ENCODE measurements at regions not wholly inside any gene's neighbourhood (a gene's known extent, or its start where the extent isn't known, plus 50 kb on each side); places are given as distances from the start of the nearest gene placed in this dataset.

DNA sequence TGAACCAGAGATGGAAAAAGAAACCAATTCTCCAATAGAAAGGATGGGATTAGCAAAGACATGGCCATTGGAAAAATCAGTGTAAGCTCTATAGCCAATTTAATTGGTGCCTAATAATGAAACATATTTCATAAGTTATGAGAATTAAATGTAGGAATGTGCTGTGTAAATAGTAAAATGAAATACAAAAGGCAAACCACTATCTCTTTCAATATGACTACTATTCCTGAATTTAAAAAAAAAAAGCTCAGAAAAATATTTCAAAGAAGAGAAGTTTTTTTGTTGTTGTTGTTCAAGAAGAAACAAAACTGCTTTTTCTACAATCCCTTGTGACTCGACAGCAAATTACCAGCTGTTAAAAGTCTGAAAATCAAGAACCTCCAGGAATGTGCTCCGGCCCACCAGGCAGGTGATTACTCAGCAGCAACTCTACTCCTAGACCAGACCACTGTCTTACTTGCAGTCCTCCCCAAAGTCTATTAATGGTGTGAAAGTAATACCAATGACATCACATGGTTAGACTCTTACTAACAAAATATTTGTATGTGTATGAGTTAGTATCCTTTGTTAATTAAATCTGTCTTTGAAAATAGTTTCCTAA is 362.4 kb downstream of the KCTD12 start:
- DNase-seq = no peak

DNA sequence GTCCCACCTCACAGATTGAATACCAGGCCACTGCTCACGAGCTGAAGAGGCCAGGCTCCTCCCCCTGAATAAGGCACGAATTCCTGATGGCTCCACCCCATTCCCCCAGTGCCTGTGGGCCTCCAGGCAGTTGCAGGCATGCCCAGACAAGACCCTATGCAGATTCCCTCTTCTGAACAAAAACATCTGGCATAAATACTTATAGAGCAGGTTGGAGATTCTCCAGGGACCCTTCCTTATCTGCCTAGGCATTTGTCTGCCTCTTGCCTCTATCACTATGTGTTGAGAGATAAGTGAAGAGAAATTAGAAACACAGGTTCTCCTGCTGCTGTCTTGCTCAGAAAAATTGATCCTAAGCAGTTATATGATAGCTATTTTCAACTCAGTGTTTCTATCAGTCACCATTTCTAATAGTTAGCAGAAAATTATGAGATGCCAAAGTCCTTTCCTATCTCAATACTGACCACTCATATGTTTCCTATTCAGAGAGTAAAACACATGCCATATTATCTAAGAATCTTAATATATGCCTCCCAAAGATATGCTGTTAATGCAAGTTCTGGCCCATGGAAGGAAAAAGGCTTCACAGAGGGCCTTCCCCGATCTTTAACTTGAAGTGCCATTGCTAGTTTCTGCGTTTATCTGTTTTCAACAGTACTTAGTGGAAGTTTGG is 364.0 kb downstream of the KCTD12 start:
- DNase-seq = no peak

DNA sequence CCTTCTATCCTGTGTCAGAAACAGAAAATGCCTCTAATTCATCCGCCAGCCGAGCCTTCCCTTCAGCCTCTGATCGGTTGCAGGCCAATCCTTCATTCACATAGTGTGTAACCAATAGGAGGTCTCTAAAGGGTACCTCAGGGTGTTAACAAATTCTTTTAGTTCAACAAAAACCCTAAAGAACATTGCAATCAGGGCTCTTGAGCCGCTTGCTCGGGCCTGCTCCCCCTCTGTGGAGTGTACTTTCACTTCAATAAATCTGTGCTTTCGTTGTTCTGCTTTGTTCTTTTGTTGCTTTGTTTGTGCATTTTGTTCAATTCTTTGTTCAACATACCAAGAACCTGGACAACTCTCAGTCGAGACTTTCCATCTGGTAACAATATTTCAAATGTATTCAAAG is 366.5 kb downstream of the KCTD12 start:
- no peak for DNase-seq

DNA sequence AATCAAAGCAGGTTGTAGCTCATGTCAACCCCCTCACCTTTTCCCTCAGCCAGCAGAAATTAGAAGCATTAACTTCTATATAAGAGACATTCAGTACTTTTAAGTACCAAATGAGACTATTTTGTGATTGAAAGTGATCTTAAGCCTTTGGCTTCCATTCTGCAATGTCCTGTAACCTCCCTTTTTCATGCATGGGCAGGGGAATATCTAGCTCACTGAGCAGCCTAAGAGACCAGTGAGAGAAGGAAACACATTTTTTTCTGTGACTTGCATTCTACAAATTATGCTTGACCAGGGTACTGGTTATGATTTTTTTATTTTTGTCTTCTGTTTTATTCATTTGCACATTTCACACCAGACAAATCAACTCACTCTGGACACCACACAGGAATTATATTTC is 369.6 kb downstream of the KCTD12 start:
- DNase-seq = no peak

DNA sequence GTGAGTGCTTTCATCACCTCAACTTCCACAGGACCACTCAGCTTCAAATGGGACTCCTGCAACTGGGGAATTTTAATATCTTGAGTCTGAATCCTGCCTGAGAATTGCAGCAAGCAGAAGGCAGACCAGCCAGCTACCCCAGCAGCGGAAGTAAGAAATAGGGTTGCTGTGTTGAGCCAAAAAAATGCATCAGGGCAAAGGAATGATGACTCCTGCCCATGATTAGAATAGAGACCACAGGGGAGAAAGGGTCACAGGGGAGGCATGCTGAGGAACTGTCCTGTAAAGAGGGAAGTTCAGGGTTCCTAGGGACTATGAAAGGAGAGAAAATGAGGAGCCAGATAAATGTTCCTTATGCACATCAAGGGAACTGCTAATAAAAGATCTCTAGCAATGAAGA is 370.2 kb downstream of the KCTD12 start:
- no peak for DNase-seq

DNA sequence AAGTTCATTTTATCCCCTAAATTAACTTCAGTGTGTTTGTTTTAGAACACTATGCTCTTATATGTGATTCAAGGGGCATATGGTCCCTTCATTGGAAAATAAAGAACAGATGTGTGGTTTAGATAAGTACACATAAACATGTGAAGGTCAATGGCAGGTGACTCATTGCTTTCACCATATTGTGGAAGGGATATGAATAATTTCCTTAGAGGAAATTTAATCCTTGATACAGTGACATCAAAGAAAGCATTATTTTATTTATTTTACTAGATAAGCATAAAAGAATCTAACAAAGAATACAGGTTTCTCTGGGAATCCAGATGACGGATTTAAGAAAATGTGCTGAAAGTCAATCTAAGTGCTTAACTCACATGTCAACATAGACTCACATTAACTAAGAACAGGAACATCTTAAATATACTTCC is 373.5 kb downstream of the KCTD12 start:
- no peak for DNase-seq

DNA sequence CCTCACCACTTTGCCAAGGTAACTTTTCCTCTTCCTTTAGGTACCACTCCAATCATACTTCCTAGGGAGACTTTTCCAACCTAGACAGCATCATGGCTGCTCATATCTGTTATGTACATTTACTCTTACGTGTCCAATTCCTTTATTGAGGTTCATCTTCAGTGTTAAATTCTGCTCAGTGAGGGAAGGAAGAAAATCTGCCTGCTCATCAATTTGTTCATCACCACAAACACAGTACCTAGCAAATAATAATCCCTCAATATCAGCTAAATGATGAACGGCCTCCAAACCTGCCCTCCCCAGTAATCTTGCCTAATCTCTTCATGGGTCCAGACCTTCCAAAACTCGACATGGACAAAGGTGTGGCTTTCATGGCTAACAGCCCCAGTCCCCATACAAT is 380.8 kb downstream of the KCTD12 start:
- no peak for DNase-seq

DNA sequence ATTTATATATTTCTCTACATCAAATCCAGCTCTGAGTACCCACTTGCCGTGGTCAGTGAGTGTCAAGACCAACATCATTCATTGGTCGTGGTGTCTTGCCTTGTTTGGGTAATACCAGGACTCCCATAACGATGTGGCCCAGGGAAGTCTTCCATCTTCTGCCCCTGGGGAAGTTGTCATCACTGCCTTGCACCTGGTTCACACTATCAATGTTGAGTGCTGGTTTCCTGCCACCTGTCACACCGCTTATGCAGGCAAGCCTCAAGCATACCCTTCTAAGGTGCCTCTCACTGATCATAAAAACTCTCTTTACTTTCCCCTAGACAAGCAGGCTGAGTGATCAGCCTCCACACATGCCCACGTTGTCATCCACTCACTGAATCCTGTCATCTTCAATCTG is 382.4 kb downstream of the KCTD12 start:
- peak in 2 of 56 donors; percentile 5 for DNase-seq

DNA sequence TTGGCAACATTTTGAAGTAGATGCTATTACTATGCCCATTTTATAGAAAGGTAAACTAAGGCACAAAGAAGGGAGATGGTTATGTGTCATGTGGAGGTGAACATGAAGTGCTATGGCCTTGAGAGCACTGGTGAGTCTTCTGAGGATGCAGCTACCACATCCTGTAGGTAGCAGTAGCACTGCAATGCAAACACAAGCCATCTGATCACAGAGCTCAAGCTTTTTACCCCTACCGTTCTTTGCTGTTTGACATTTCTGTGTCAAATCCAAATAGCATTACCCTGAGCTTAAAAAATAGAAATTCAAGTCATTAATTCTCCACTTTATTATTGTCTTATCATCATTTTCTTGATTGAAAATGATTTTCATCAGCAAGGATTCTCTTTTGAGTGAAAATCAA is 382.9 kb downstream of the KCTD12 start:
- no peak for DNase-seq

DNA sequence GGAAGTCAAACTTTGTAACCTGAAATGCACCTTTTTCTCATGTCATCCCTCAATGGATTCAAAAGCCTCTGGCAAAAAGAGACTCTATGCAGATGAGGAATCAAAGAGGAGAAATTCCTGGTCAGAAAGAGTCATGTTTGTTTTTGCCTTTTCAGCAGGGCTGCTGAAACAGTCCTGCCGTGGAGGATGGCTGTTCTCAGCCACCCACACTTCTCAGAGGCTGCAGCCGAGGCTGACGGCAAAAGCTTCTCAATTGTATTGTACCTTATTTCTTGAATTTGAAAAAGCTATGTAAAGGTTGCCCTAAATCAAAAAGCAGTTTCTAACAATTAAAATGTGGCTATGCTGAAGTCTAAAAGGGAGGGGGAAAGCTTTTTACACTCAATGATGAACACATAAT is 385.3 kb downstream of the KCTD12 start:
- peak in 2 of 56 donors; percentile 0 to 2 for DNase-seq

DNA sequence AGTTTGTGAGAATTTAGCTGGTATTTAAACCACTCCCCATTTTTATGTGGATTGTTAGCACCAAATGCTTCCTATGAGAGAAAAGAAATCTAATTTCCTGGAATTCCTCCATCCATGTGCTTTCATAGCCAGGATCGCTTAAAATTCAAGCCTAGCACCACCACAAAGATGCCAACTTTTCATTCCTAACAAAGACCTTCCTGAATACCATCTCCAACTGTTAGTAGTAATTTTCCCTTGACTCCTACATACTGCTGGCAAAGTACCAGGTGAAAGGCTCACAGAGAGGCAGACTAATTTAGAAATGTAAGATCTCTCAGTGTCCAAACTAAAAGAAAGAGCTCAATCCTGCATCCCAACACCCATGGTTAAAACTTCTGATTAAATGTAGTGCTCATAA is 386.3 kb downstream of the KCTD12 start:
- no peak for DNase-seq

DNA sequence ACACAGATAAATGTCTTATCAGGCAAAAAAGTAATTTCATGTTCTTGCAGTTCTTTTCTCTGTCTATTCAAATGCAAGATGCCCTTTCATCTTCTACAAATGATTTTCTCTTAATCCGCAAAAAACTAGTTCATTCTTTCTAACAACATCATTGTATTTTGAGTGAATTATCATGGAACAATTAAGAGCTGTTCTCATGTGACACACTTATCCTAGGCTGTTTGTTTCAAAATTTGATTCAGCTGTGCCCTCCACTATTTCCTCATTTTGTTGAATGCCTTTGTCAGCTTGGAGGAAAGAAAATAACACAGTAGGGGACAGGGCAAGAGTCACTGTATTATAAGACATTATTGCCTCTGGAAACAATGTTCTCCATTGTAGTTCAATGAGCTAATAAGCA is 396.9 kb downstream of the KCTD12 start:
- DNase-seq = no peak

DNA sequence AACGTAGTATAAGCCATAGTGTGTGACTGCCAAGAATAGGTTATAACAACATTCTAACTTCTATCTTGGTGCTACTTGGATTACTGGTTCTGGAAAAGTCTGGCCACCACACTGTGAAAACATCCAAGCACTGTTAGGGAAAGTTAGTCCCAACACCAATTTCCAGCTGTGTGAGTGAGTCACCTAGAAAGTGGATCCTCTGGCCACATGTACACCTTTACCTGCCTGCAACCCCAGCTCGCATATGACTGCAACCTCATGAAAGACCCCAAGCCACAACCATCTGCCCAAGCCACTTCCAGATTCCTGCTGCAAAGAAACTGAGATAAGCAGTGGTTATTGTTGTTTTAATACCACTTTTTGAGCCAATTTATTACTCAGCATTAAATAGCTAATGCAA is 404.5 kb downstream of the KCTD12 start:
- DNase-seq = no peak

DNA sequence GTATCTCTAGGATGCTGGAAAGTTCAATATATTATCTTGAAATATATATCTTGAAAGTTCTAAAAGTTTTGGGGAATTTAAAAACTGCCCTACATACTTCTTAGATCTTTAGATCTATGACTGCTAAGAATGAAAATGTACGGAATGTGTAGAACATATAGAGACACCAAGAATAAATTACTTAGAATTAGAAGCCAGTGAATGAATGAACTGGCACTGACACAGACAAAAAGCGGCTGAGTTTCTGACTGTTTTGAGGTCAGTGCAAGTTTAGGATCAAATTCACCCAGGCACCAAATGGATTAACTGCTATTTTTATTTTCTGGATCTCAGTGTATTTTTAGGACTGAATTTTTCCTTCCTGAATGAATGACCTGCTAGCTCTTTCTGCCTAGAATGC is 411.2 kb downstream of the KCTD12 start:
- DNase-seq = no peak

DNA sequence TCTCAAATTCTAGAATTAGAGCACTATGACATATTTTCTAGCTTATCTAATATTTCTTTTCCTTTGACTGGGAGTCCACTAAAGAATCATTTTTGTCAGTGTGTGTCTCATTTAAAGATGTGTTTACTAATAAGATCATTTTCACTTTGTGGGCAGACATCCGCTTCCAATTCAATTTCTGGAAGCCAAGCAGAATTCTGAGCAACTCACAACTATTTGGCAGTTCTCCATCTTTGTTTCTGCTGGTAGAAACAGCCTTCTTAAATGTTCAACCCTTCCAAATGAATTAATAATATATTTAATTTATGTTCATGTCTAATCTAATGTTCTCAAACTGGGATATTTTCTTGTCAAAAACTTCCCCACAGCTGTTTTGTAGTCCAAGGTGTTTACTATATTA is 411.8 kb downstream of the KCTD12 start:
- DNase-seq = no peak

DNA sequence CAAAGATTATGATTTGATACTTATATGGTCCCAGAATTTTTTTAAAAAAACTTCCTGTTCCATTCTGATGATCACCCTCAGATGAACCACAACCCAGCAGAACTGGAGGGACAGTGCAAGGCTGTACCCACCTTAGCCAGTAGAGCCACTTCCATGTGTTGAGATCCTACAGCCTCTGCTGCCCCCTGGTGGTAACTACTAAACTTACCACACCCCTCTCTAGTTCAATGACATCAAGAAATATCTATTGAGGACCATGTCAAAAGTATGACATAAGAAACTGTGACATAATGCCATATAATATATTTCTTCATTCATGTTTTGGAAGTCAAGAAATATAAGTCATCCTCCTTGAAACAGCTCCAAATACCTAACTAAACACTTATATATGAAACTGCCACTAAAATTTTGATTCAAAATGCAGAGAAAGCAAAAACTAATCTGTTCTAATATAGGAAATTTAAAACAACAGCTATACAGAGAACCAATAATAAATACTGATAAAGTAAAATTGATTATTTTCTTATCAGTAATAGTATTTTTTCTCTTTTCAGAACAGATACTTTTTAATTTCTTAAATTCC is 412.6 kb downstream of the KCTD12 start:
- DNase-seq = peak in 52 of 56 donors; percentile 0 to 87 (median 39)

DNA sequence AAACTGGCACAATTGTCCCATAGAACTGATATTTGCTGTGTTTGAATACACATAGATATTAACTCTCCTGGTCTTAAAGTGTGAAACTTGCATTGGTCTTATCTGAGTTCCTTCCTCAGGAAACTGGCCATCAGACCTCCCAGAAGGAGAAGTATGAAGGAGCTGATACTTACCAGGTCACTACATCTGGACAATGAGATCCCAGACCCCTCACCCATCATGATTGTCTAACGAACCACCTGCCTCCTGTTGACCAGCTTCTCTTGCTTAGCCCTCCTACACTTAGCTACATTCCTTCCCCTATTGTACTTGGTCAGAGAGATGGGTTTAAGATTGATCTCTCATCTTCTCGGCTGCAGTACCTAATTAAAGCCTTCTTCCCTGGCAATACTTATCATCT is 413.3 kb downstream of the KCTD12 start:
- DNase-seq = no peak

DNA sequence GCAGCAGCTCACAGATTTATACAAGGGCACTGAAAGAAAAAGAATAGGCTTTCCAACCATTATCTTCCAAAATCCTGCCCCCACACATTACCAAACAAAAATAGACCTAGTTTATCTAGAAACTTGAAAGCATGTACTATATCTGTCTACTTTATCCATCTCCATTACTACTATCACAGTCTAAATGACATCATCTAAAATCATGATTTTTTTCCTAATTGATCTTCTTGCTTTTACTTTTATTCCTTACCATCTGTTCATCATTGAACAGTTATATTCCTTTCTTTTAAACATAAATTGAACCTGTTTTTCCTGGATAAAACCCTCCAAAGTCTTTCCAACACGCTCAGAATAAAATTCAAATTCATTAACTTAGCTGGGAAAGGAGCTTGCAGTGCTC is 414.7 kb downstream of the KCTD12 start:
- no peak for DNase-seq

DNA sequence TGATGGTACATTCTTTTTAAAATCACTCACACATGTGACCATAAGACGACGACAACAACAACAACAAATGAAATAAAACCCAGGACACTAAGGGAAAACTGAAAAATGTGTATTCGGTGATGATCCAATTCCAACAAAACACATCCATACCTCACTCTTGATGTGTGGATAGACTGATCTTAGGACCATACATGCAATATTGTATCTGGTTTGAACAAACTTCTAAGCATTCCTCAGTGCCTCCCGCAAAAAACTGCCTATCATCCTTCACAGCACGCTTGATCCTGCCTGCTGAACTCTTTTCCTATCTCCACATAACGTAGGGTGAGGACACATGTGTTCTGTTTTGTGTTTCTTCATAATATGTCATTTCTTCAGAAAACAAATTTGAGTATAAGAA is 415.2 kb downstream of the KCTD12 start:
- DNase-seq = no peak

DNA sequence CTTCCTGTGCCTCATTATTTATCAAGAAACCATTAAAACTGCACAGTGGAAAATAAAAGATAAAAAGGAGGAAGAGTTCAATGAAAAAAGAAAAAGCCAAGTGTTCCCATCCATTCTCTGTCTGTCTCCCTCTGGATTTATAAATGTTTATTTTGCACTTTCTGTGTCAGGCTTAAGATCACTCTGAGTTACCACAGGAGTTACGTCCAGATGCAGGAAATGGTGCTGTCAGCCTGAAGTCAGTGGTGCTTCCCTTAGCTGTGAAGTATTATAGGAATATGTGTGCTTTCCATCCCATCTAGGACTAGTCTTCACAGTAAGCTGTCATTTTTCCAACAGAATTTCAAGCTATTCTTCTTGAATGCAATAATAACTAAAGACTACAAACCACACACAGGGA is 420.2 kb downstream of the KCTD12 start:
- DNase-seq = no peak

DNA sequence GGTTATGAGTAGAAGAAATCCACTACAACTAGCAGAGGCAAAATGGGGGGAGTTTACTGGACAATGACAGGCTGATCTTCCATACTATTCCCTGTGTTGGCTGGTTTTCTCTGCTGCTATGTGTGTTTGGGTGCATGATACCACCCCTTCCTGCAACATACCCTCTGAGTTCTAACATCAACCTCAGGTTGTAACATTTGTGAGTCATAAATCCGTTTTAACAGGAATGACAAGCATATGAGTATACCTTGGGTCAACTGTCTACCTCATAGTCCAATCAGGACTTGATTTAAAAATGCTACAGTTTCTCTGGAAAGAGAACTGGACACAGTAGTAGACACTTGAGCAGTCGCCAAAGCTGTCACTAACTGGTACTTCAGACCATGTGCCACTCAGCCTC is 422.9 kb downstream of the KCTD12 start:
- no peak for DNase-seq

DNA sequence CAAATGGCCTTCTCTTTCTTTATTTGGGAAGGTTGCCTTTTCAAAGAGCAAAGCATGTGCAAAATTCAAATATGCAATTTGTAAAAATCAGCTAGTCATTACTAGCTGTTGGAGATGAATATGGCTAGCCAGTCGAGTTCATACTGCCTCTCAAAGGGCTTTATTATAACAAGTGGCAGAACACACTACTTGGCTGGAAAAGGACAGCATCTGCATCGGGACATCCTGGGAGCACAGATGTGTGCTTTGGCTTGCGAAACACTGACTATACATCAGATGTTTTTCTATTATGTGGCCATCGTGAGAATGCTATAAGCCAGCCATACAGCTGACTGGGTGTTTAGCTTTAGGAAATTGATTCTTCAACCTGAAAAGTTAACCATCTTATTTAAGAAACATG is 424.2 kb downstream of the KCTD12 start:
- DNase-seq = peak in 1 of 56 donors; percentile 6

DNA sequence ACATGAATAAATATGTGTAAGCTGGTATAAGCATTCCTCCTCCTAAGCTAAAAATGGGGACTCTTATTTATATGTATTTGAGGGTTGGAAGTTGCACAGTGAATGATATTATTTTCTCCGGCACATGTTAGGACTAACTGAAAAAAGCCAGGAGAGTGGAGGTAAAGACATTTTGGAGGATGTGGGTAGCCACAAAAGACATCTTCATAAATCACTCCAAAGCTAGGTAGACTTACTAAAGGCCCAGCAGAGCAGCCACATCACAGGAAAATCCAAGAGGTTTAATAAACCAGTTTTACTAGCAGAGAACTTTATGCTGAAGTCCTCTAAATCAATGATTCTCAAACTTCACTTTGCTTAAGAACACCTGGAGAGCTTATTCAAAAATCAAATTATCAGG is 424.7 kb downstream of the KCTD12 start:
- DNase-seq = no peak

Measured in amygdala (tissue), 56 donors.